GM13976 (cell line): ENCODE measurements at regions not wholly inside any gene's neighbourhood (a gene's known extent, or its start where the extent isn't known, plus 50 kb on each side); places are given as distances from the start of the nearest gene placed in this dataset.

Experiments used
- DNase-seq: peaks from one replicate; pipeline ENCODE4 v3.0.0; 2012; ENCODE audit warnings: low spot score
- CTCF ChIP-seq: IDR thresholded peaks from 2 replicates; pipeline ENCODE4 v1.5.1; 2012; ENCODE audit warnings: borderline replicate concordance, mild to moderate bottlenecking; ENCODE audit not compliant: insufficient read depth; ENCODE audit errors: extremely low read depth, missing control alignments, control extremely low read depth
- in situ Hi-C: fragments of 300-500 bp; cut with MboI; formaldehyde crosslinking; loops from one replicate; pipeline ENCODE4 v1.12.0; 2022; ENCODE audit warnings: low sequenced_read_pairs, mixed read lengths, inconsistent platforms; ENCODE audit not compliant: unreplicated experiment

- in situ Hi-C loops, result no loop called here
- no peak for TF ChIP-seq CTCF
- DNase-seq, result no peak
These were observed 89.8 kb downstream of the ENGASE start for GRCh38 chr17:79164408-79164807.

GRCh38 chr17:79163071-79163470, 88.4 kb downstream of the ENGASE start:
- in situ Hi-C loops, result no loop called here

GRCh38 chr17:79162012-79162963, 87.7 kb downstream of the ENGASE start:
- no peak for TF ChIP-seq CTCF
- no peak for DNase-seq
- in situ Hi-C loops, result no loop called here

More at GRCh38 chr17:79163071-79163470, 88.4 kb downstream of the ENGASE start:
- no peak for DNase-seq
- TF ChIP-seq CTCF, result no peak

- no peak for DNase-seq
- no peak for TF ChIP-seq CTCF
- in situ Hi-C loops, result no loop called here
These were observed 86.5 kb downstream of the ENGASE start for GRCh38 chr17:79160980-79161636.

GRCh38 chr17:79159926-79160325, 85.3 kb downstream of the ENGASE start:
- in situ Hi-C loops, result no loop called here
- TF ChIP-seq CTCF, result no peak

GRCh38 chr17:79159471-79159870, 84.8 kb downstream of the ENGASE start:
- TF ChIP-seq CTCF, result no peak
- in situ Hi-C loops, result no loop called here
- no peak for DNase-seq

More at GRCh38 chr17:79159926-79160325, 85.3 kb downstream of the ENGASE start:
- DNase-seq, result no peak
